ENCODE measurements at regions not wholly inside any gene's neighbourhood (a gene's known extent, or its start where the extent isn't known, plus 50 kb on each side); places are given as distances from the start of the nearest gene placed in this dataset.

DNA sequence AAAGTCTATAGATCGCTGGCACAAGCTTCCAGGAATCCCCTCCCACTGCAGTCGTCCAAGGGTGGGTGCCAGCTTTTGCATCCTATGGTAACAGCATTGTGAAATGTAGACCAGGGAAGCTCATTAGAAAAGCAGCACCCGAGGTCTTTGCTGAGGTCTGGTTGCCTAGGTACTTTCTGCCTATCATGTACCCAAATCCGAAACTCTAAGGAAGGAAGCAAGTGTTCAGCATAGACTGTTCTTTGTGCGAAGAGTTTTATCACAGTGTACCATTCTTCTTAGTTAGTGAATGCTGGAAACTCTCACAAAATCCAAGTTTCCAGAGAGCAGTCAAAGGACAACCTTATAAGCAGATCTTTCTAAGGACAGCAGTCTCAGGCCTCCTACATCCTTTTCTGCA, 1532.7 kb upstream of the TMEM132C start:
- TF ChIP-seq, protein P1, sequence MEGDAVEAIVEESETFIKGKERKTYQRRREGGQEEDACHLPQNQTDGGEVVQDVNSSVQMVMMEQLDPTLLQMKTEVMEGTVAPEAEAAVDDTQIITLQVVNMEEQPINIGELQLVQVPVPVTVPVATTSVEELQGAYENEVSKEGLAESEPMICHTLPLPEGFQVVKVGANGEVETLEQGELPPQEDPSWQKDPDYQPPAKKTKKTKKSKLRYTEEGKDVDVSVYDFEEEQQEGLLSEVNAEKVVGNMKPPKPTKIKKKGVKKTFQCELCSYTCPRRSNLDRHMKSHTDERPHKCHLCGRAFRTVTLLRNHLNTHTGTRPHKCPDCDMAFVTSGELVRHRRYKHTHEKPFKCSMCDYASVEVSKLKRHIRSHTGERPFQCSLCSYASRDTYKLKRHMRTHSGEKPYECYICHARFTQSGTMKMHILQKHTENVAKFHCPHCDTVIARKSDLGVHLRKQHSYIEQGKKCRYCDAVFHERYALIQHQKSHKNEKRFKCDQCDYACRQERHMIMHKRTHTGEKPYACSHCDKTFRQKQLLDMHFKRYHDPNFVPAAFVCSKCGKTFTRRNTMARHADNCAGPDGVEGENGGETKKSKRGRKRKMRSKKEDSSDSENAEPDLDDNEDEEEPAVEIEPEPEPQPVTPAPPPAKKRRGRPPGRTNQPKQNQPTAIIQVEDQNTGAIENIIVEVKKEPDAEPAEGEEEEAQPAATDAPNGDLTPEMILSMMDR (IDR thresholded peaks at IDR 0.05; ENCODE audit: low read depth, low read length): no peak
- TF ChIP-seq, protein P2, sequence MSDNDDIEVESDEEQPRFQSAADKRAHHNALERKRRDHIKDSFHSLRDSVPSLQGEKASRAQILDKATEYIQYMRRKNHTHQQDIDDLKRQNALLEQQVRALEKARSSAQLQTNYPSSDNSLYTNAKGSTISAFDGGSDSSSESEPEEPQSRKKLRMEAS (IDR thresholded peaks at IDR 0.05; ENCODE audit: low read depth, low read length): no peak
- TF ChIP-seq POLR2A (IDR thresholded peaks at IDR 0.05; ENCODE audit: extremely low read depth, insufficient read length) (no peak), MYC (IDR thresholded peaks at IDR 0.05; ENCODE audit: low read depth, low read length) (no peak)
